ENCODE measurements at regions not wholly inside any gene's neighbourhood (a gene's known extent, or its start where the extent isn't known, plus 50 kb on each side); places are given as distances from the start of the nearest gene placed in this dataset.

GRCh38 chr12:113742801-113743200 is 223.3 kb downstream of the RBM19 start:
- intact Hi-C loops (cut with DNase I): no loop called here
- H3K4me1 ChIP-seq: no peaks in the 10 kb centered on the region
- 69 to 83% methylated on average over 8 of the region's 8 CpGs for whole genome bisulfite sequencing, 2 donors
- no peak overlapping the region for H3K27ac ChIP-seq
- TF ChIP-seq CTCF (IDR thresholded peaks at IDR 0.05) (no peak), POLR2A (IDR thresholded peaks at IDR 0.05) (no peak)
- H3K36me3 ChIP-seq: no peaks in the 10 kb centered on the region
- H3K27me3 ChIP-seq: peaks cover 0 to 71% (median 0%) of the 10 kb centered on the region in 4 donors
- H3K9me3 ChIP-seq: no peaks in the 10 kb centered on the region
- no peak overlapping the region for H3K4me3 ChIP-seq
- no peak for DNase-seq

DNA sequence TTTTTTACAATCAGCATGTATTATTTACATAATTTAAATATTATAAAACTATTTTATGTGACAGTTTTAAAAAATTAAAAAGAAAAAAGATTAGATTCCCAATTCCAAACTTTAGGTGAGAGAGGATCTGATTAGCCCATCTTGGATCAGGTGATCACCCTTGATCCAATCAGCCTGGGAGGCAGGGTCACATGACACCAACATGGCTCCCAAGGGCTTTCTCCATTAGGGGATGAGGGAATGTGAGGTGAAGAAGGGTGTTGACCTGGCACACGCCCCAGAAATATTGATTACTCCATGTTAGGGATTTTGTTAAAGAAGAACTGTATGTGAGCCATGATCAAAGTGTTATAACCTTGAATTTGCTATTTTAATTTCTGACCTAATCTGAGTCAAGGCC is 225.4 kb downstream of the RBM19 start:
- no peaks in the 10 kb centered on the region for H3K36me3 ChIP-seq
- no peak overlapping the region for H3K27ac ChIP-seq
- no peak for TF ChIP-seq POLR2A (IDR thresholded peaks at IDR 0.05)
- TF ChIP-seq CTCF (IDR thresholded peaks at IDR 0.05): no peak
- peaks cover 0 to 69% (median 0%) of the 10 kb centered on the region in 4 donors for H3K27me3 ChIP-seq
- WGBS, 2 donors: 46 to 73% methylated on average over 1 of the region's 1 CpG
- no peaks in the 10 kb centered on the region for H3K4me1 ChIP-seq
- intact Hi-C loops (cut with DNase I): no loop called here
- H3K9me3 ChIP-seq: no peaks in the 10 kb centered on the region
- H3K4me3 ChIP-seq: no peak overlapping the region
- no peak for DNase-seq

- Histone ChIP-seq H3K9me3 (no peaks in the 10 kb centered on the region), H3K27ac (no peak overlapping the region), H3K4me1 (no peaks in the 10 kb centered on the region), H3K27me3 (peaks cover 0 to 78% (median 0%) of the 10 kb centered on the region in 4 donors), H3K36me3 (no peaks in the 10 kb centered on the region), H3K4me3 (no peak overlapping the region)
- 19 to 22% methylated on average over 7 to 11 of the region's 17 CpGs for WGBS, 2 donors
- DNase-seq: no peak
- TF ChIP-seq POLR2A (IDR thresholded peaks at IDR 0.05): no peak
- no peak for TF ChIP-seq CTCF (IDR thresholded peaks at IDR 0.05)
- intact Hi-C loops (cut with DNase I): no loop called here
Observed at GRCh38 chr12:113735131-113735530, 231.0 kb downstream of the RBM19 start.

DNA sequence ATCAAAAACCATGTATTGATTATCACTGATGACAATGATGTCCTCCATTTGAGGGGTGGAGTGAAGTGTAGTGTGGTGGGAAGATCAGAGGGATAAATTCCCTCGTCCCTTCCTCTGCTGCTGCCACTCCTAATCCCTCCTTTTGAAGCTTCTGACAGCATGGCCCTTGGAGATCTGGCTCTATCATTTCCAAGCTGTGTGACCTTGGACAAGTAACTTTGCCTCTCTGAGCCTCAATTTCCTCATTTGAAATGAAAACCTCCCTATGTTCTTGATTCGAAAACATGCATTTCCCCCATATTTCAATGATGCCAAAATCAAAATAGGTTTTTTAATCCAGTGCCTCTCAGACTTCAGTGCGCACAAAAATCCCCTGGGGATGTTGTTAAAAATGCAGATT is 231.6 kb downstream of the RBM19 start:
- Histone ChIP-seq H3K4me3 (no peak overlapping the region), H3K27ac (no peak overlapping the region), H3K9me3 (no peaks in the 10 kb centered on the region), H3K36me3 (no peaks in the 10 kb centered on the region), H3K27me3 (peaks cover 0 to 77% (median 0%) of the 10 kb centered on the region in 4 donors), H3K4me1 (no peaks in the 10 kb centered on the region)
- TF ChIP-seq POLR2A (IDR thresholded peaks at IDR 0.05) (no peak), CTCF (IDR thresholded peaks at IDR 0.05) (no peak)
- intact Hi-C loops (cut with DNase I): no loop called here
- 56 to 74% methylated on average over 3 of the region's 3 CpGs for WGBS, 2 donors
- no peak for DNase-seq

GRCh38 chr12:113732916-113733315 is 233.2 kb downstream of the RBM19 start:
- TF ChIP-seq POLR2A (IDR thresholded peaks at IDR 0.05) (no peak), CTCF (IDR thresholded peaks at IDR 0.05) (no peak)
- Histone ChIP-seq H3K27ac (no peak overlapping the region), H3K27me3 (peaks cover 0 to 79% (median 0%) of the 10 kb centered on the region in 4 donors), H3K9me3 (no peaks in the 10 kb centered on the region), H3K4me1 (no peaks in the 10 kb centered on the region), H3K4me3 (no peak overlapping the region), H3K36me3 (no peaks in the 10 kb centered on the region)
- intact Hi-C loops (cut with DNase I): no loop called here
- 77 to 94% methylated on average over 2 to 3 of the region's 4 CpGs for WGBS, 2 donors
- no peak for DNase-seq
